ENCODE measurements at regions not wholly inside any gene's neighbourhood (a gene's known extent, or its start where the extent isn't known, plus 50 kb on each side); places are given as distances from the start of the nearest gene placed in this dataset.

DNA sequence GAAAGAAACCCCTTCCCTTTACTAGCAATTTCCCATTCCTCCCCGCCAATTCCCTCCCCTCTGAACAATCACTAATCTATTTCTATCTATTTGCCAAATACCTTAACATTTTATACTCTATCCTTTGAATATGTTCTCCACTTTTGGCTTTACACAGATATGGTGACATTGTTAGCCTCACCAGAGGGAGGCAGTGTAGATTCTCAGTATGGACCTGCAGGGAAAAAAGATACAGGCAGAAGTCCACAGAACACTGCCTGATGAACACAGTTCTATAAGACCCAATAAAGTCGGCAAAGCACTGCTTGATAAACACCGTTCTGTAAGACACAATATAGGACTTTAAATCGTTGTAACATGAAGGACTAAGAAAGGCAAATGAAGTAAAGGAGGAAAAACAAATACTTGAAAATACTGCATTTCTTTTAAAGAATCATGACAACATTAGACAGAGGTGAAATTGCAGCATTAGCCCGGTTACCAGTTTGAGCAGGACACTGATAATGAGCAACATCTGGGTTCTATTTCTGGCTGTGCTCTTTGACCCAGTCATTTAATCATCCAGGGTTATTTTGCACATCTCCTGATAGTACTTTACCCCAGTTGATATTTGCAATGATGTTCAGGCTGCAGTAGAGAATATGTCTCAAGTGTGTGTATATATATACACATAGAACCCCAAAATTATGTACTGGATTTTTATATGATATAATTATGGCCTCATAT, 296.8 kb downstream of the UTRN start:
- no peak overlapping the region for H3K4me3 ChIP-seq (ENCODE audit: extremely low read depth in 1 of 4, insufficient read depth in 2 of 4, low read depth in 3 of 4, low read length in 4 of 4)
- CTCF ChIA-PET (ENCODE audit: partially characterized antibody) = interaction anchor here (0.5 to 1.9 kb wide), 14 partner anchors 10 to 653 kb away, joined by 3 to 5 read pairs (median 3); no protein-coding TSS in a partner anchor
- H2AK5ac ChIP-seq (ENCODE audit: low read depth, low read length) = no peak overlapping the region
- peaks cover 0 to 7% (median 1%) of the 10 kb centered on the region in 4 experiments; a peak in 2 of 8 replicates for H3K36me3 ChIP-seq (ENCODE audit: control insufficient read depth in 2 of 4, insufficient read depth in 4 of 4, low read length in 3 of 4)
- H3K79me1 ChIP-seq (ENCODE audit: low read depth, low read length) = no peaks in the 10 kb centered on the region
- no peak overlapping the region for H2BK20ac ChIP-seq (ENCODE audit: low read length)
- POLR2A ChIA-PET (ENCODE audit: partially characterized antibody) = no interaction called here
- TF ChIP-seq TCF12 (IDR thresholded peaks at IDR 0.05; ENCODE audit: low read depth, low read length) (no peak), RAD21 (IDR thresholded peaks at IDR 0.05 in 1 of 2, conservative IDR thresholded peaks at IDR 0.05 in 1 of 2; ENCODE audit: low read depth in 2 of 2, low read length in 2 of 2) (peak; percentile 78)
- TF ChIP-seq, protein P1, sequence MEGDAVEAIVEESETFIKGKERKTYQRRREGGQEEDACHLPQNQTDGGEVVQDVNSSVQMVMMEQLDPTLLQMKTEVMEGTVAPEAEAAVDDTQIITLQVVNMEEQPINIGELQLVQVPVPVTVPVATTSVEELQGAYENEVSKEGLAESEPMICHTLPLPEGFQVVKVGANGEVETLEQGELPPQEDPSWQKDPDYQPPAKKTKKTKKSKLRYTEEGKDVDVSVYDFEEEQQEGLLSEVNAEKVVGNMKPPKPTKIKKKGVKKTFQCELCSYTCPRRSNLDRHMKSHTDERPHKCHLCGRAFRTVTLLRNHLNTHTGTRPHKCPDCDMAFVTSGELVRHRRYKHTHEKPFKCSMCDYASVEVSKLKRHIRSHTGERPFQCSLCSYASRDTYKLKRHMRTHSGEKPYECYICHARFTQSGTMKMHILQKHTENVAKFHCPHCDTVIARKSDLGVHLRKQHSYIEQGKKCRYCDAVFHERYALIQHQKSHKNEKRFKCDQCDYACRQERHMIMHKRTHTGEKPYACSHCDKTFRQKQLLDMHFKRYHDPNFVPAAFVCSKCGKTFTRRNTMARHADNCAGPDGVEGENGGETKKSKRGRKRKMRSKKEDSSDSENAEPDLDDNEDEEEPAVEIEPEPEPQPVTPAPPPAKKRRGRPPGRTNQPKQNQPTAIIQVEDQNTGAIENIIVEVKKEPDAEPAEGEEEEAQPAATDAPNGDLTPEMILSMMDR (IDR thresholded peaks at IDR 0.05; ENCODE audit: control extremely low read depth in 1 of 3, insufficient read depth in 1 of 3, low read depth in 1 of 3, low read length in 3 of 3) = peak in 2 of 3 experiments; percentile 48 to 66; a peak in 2 of 4 replicates
- H2BK12ac ChIP-seq (ENCODE audit: low read depth, low read length) = no peak overlapping the region
- no peak overlapping the region for H4K91ac ChIP-seq (replicated peaks; ENCODE audit: insufficient read length, low read length)
- no peaks in the 10 kb centered on the region for H4K20me1 ChIP-seq (replicated peaks in 1 of 2; ENCODE audit: control insufficient read depth in 1 of 2, insufficient read depth in 2 of 2, low read length in 2 of 2)
- FAIRE-seq (peak; percentile 86), DNase-seq (ENCODE audit: low read depth in 1 of 2, low spot score in 2 of 2) (no peak)
- no peak overlapping the region for H2BK120ac ChIP-seq (replicated peaks; ENCODE audit: low read depth, low read length)
- peaks cover 0 to 8% (median 5%) of the 10 kb centered on the region in 4 experiments; a peak in 5 of 7 replicates for H3K4me1 ChIP-seq (replicated peaks in 1 of 4; ENCODE audit: control insufficient read depth in 3 of 4, insufficient read depth in 4 of 4, low read length in 3 of 4)
- no peaks in the 10 kb centered on the region for H3K27me3 ChIP-seq (replicated peaks in 1 of 4; ENCODE audit: control insufficient read depth in 3 of 4, extremely low read depth in 1 of 4, insufficient read depth in 3 of 4, low read length in 3 of 4)
- no peak overlapping the region for H3K4ac ChIP-seq (replicated peaks; ENCODE audit: insufficient read length, low read depth, low read length)
- no peak overlapping the region for H4K8ac ChIP-seq (ENCODE audit: extremely low read depth, insufficient read depth, low read length)
- H3K14ac ChIP-seq (ENCODE audit: insufficient read length) = no peak overlapping the region
- H2BK15ac ChIP-seq (ENCODE audit: low read length) = no peak overlapping the region
- WGBS, 2 experiments (ENCODE audit: extremely low coverage in 1 of 2, insufficient coverage in 1 of 2, insufficient read length in 1 of 2, insufficient replicate concordance in 2 of 2, low coverage in 1 of 2, low lambda C conversion rate in 2 of 2, missing lambda C conversion rate in 1 of 2) = 73 to 100% methylated on average over 1 to 5 of the region's 5 CpGs
- no peak overlapping the region for H3K18ac ChIP-seq (ENCODE audit: extremely low read depth, low read length)
- no peak overlapping the region for H2AFZ ChIP-seq (ENCODE audit: low read length)
- H2BK5ac ChIP-seq (ENCODE audit: low read depth, low read length) = no peak overlapping the region
- H3K79me2 ChIP-seq (ENCODE audit: control insufficient read depth in 1 of 2, insufficient read depth in 2 of 2, low read length in 2 of 2) = 0 out of 4 replicates have a peak, but pooled peaks cover 0 to 6% of the 10 kb centered on the region in 2 experiments
- H3K4me2 ChIP-seq (ENCODE audit: insufficient read depth in 1 of 2, low read depth in 2 of 2, low read length in 2 of 2) = no peak overlapping the region; a peak in 1 of 4 replicates
- no peak overlapping the region for H3K9ac ChIP-seq (replicated peaks in 1 of 4; ENCODE audit: extremely low read depth in 1 of 4, low read depth in 3 of 4, low read length in 3 of 4)
- no peaks in the 10 kb centered on the region for H3K23me2 ChIP-seq (ENCODE audit: low read depth, low read length)
- H3K9me3 ChIP-seq (ENCODE audit: insufficient read depth in 2 of 2, low read depth in 1 of 2, low read length in 1 of 2) = no peaks in the 10 kb centered on the region
- no peak overlapping the region for H3K56ac ChIP-seq (replicated peaks; ENCODE audit: insufficient read length, low read depth, low read length)
- no peak overlapping the region for H4K5ac ChIP-seq (ENCODE audit: insufficient read length, low read depth, low read length)
- no peak overlapping the region for H3K27ac ChIP-seq (ENCODE audit: low read depth, low read length)
- H3K23ac ChIP-seq (ENCODE audit: insufficient read length) = no peak overlapping the region

Measured in H1 (cell line).